ENCODE measurements at regions not wholly inside any gene's neighbourhood (a gene's known extent, or its start where the extent isn't known, plus 50 kb on each side); places are given as distances from the start of the nearest gene placed in this dataset.

GRCh38 chr12:13631873-13632272 lies 349.5 kb downstream of the GRIN2B start:
- Mint-ChIP-seq H3K36me3 (ENCODE audit: insufficient read depth) (no peaks in the 10 kb centered on the region), H3K4me3 (no peak overlapping the region), H3K27ac (ENCODE audit: low read depth) (no peak overlapping the region), H3K9me3 (peaks cover 6% of the 10 kb centered on the region), H3K27me3 (peaks cover 19% of the 10 kb centered on the region), H3K4me1 (no peaks in the 10 kb centered on the region)
- ATAC-seq (replicated peaks; ENCODE audit: extremely low read depth, poor library complexity, severe bottlenecking) (no peak), DNase-seq (ENCODE audit: low spot score in 2 of 2) (no peak)

DNA sequence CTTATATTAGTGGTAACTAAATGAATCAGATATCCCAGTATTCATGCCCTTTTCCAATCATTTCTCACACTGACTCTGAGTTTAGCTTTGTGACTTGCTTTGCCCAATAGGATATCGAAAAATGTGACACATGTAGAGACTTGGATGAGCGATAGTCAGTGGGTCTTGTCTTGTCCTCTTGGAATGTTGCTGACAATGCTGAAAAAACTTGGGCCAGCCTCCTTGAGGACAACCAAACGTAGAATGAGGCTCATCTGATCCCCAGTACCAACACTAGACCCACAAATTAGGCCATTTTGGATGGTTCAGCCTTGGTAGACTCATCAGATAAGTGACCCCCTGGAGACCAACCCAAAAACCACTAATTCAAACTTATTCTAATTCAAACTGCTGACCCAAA lies 351.0 kb downstream of the GRIN2B start:
- Mint-ChIP-seq H3K27ac (ENCODE audit: low read depth) (no peak overlapping the region), H3K4me1 (no peaks in the 10 kb centered on the region), H3K9me3 (peaks cover 6% of the 10 kb centered on the region), H3K27me3 (peaks cover 19% of the 10 kb centered on the region), H3K4me3 (no peak overlapping the region), H3K36me3 (ENCODE audit: insufficient read depth) (no peaks in the 10 kb centered on the region)
- DNase-seq (ENCODE audit: low spot score in 2 of 2) (no peak), ATAC-seq (replicated peaks; ENCODE audit: extremely low read depth, poor library complexity, severe bottlenecking) (no peak)

DNA sequence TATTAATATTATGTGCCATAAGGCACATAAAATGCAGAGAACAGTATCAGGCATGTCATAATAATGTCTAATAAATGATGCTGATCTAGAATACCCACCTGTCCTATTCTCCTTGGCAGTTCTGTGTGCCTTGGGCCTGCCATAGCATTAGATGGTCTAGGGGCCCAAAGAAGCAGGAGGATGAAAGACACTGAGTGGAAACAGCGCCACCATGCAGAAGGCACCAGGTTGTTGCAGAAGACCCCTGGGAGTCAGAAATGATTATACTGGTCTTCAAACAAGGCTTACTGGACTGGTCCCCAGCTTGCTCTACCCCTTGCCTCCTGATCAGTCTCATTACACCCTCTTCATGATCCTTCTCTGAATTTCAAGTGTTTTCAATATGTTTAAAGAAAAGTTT lies 353.3 kb downstream of the GRIN2B start:
- H3K27ac Mint-ChIP-seq (ENCODE audit: low read depth), result no peak overlapping the region
- H3K36me3 Mint-ChIP-seq (ENCODE audit: insufficient read depth), result no peaks in the 10 kb centered on the region
- peaks cover 19% of the 10 kb centered on the region for H3K27me3 Mint-ChIP-seq
- H3K4me1 Mint-ChIP-seq, result no peaks in the 10 kb centered on the region
- peaks cover 6% of the 10 kb centered on the region for H3K9me3 Mint-ChIP-seq
- DNase-seq (ENCODE audit: low spot score in 2 of 2) (no peak), ATAC-seq (replicated peaks; ENCODE audit: extremely low read depth, poor library complexity, severe bottlenecking) (no peak)
- H3K4me3 Mint-ChIP-seq, result no peak overlapping the region

- Mint-ChIP-seq H3K9me3 (peaks cover 6% of the 10 kb centered on the region), H3K4me3 (no peak overlapping the region), H3K27me3 (peaks cover 15% of the 10 kb centered on the region), H3K36me3 (ENCODE audit: insufficient read depth) (no peaks in the 10 kb centered on the region), H3K4me1 (no peaks in the 10 kb centered on the region), H3K27ac (ENCODE audit: low read depth) (no peak overlapping the region)
- DNase-seq (ENCODE audit: low spot score in 2 of 2) (no peak), ATAC-seq (replicated peaks; ENCODE audit: extremely low read depth, poor library complexity, severe bottlenecking) (no peak)
Observed at GRCh38 chr12:13627536-13627935, 353.9 kb downstream of the GRIN2B start.

- Mint-ChIP-seq H3K4me3 (no peak overlapping the region), H3K9me3 (peaks cover 6% of the 10 kb centered on the region), H3K27me3 (no peaks in the 10 kb centered on the region), H3K4me1 (no peaks in the 10 kb centered on the region), H3K36me3 (ENCODE audit: insufficient read depth) (no peaks in the 10 kb centered on the region), H3K27ac (ENCODE audit: low read depth) (no peak overlapping the region)
- ATAC-seq (replicated peaks; ENCODE audit: extremely low read depth, poor library complexity, severe bottlenecking) (no peak), DNase-seq (ENCODE audit: low spot score in 2 of 2) (no peak)
Observed at GRCh38 chr12:13613297-13613696, 368.1 kb downstream of the GRIN2B start.

DNA sequence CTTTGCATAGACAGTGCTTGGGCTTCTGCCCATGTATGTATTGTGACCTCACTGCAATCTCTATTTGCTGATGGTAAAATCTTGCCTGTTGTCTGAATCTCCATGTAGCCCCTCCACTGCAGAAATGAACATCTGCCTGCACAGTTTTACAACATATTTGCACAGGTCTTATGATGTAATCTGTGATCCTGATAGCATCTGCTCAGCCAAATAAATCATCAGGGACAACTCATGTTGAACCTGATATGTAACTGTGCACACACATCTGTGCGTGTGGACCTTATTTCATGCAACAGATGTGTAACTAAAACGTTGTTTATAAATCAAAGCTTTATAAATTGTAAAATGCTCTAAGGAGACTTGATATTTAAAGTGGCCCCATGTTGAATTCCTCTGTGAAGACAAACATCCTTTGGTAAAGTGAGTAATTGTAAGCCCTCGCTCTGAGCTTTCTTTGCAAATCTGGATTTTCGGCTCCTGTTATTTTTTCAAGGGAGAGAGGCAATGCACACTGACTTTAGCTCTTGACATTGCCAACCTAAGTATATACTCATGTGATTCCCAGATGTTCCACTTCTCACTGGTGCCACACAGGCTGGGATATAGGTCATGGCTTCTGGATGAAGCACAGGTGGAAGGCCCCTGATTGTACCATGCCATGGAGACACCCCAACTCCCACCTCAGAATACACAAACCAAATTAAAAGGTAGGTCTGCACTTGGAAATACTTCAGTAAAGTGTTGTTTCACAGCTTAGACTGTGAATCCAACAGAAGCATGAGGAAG lies 371.3 kb downstream of the GRIN2B start:
- Mint-ChIP-seq H3K36me3 (ENCODE audit: insufficient read depth) (no peaks in the 10 kb centered on the region), H3K4me1 (no peaks in the 10 kb centered on the region), H3K9me3 (no peaks in the 10 kb centered on the region), H3K27me3 (no peaks in the 10 kb centered on the region), H3K27ac (ENCODE audit: low read depth) (no peak overlapping the region), H3K4me3 (no peak overlapping the region)
- DNase-seq (ENCODE audit: low spot score in 2 of 2), result no peak
- no peak for ATAC-seq (replicated peaks; ENCODE audit: extremely low read depth, poor library complexity, severe bottlenecking)

DNA sequence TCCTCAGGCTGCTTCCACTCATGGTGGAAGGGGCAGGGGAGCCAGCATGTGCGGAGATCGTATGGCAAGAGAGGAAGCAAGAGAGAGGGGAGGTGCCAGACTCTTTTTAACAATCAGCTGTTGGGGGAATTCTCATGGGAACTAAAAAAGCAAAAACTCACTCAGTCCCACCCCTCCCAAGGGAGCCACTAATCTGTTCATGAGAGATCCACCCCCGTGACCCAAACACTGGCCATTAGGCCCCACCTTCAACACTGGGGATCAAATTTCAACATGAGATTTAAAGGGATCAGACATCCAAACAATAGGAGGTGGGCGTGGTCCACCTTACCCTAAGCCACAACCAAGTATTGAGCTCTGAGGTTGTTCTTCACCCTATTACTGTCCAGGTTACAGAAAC lies 375.1 kb downstream of the GRIN2B start:
- no peak overlapping the region for H3K4me3 Mint-ChIP-seq
- no peaks in the 10 kb centered on the region for H3K27me3 Mint-ChIP-seq
- DNase-seq (ENCODE audit: low spot score in 2 of 2) (no peak), ATAC-seq (replicated peaks; ENCODE audit: extremely low read depth, poor library complexity, severe bottlenecking) (no peak)
- H3K4me1 Mint-ChIP-seq, result no peaks in the 10 kb centered on the region
- no peak overlapping the region for H3K27ac Mint-ChIP-seq (ENCODE audit: low read depth)
- no peaks in the 10 kb centered on the region for H3K36me3 Mint-ChIP-seq (ENCODE audit: insufficient read depth)
- no peaks in the 10 kb centered on the region for H3K9me3 Mint-ChIP-seq

GRCh38 chr12:13603953-13604352 lies 377.4 kb downstream of the GRIN2B start:
- DNase-seq (ENCODE audit: low spot score in 2 of 2) (no peak), ATAC-seq (replicated peaks; ENCODE audit: extremely low read depth, poor library complexity, severe bottlenecking) (no peak)
- H3K4me3 Mint-ChIP-seq, result no peak overlapping the region
- no peaks in the 10 kb centered on the region for H3K36me3 Mint-ChIP-seq (ENCODE audit: insufficient read depth)
- no peak overlapping the region for H3K27ac Mint-ChIP-seq (ENCODE audit: low read depth)
- H3K27me3 Mint-ChIP-seq, result no peaks in the 10 kb centered on the region
- no peaks in the 10 kb centered on the region for H3K4me1 Mint-ChIP-seq
- H3K9me3 Mint-ChIP-seq, result no peaks in the 10 kb centered on the region

- Mint-ChIP-seq H3K27ac (ENCODE audit: low read depth) (no peak overlapping the region), H3K4me1 (no peaks in the 10 kb centered on the region), H3K9me3 (no peaks in the 10 kb centered on the region), H3K4me3 (no peak overlapping the region), H3K36me3 (ENCODE audit: insufficient read depth) (no peaks in the 10 kb centered on the region), H3K27me3 (no peaks in the 10 kb centered on the region)
- DNase-seq (ENCODE audit: low spot score in 2 of 2), result no peak
- no peak for ATAC-seq (replicated peaks; ENCODE audit: extremely low read depth, poor library complexity, severe bottlenecking)
Observed at GRCh38 chr12:13602172-13602571, 379.2 kb downstream of the GRIN2B start.

DNA sequence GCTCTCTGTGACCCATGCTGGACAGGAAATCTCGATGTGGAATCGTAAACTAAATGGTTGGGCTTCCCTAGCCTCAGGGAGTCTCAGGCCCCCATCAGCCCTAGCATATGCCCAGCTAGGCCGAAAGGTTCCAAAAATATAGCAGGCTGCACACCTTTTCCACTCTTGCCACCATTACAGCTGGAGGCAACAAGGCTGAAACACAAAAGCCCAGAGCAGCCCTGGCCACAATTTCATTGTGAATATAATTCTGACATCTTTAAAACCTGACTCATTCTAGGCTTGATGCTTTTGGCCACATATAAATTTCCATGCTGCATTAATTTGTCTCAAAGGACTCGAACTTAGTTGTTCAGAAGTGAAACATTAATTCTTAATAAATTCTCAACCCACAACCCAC lies 382.2 kb downstream of the GRIN2B start:
- Mint-ChIP-seq H3K27me3 (no peaks in the 10 kb centered on the region), H3K9me3 (no peaks in the 10 kb centered on the region), H3K4me3 (no peak overlapping the region), H3K36me3 (ENCODE audit: insufficient read depth) (no peaks in the 10 kb centered on the region), H3K4me1 (no peaks in the 10 kb centered on the region), H3K27ac (ENCODE audit: low read depth) (no peak overlapping the region)
- ATAC-seq (replicated peaks; ENCODE audit: extremely low read depth, poor library complexity, severe bottlenecking) (no peak), DNase-seq (ENCODE audit: low spot score in 2 of 2) (no peak)

DNA sequence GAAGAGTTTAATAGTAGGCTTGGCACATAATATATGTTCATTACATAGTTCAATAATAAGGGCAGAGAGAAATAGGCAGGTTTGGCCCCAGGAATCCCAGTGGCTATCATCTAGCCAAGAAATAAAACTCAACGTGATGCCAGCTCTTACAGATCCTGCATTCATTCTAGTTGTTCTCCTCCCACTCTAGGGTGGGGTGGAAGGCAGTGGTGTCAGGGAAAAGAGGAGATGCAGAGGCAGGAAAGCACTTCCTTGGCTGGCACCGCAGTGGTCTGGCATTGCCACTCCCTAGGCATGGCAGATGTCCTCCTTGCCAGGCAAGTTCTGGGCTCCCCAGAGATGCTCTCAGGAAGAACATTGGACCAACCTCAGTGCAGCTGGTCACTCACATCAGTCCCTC lies 383.6 kb downstream of the GRIN2B start:
- no peaks in the 10 kb centered on the region for H3K9me3 Mint-ChIP-seq
- no peak overlapping the region for H3K27ac Mint-ChIP-seq (ENCODE audit: low read depth)
- ATAC-seq (replicated peaks; ENCODE audit: extremely low read depth, poor library complexity, severe bottlenecking), result no peak
- no peak for DNase-seq (ENCODE audit: low spot score in 2 of 2)
- H3K4me3 Mint-ChIP-seq, result no peak overlapping the region
- H3K27me3 Mint-ChIP-seq, result no peaks in the 10 kb centered on the region
- H3K4me1 Mint-ChIP-seq, result no peaks in the 10 kb centered on the region
- no peaks in the 10 kb centered on the region for H3K36me3 Mint-ChIP-seq (ENCODE audit: insufficient read depth)

GRCh38 chr12:13597166-13597565 lies 384.2 kb downstream of the GRIN2B start:
- DNase-seq (ENCODE audit: low spot score in 2 of 2) (no peak), ATAC-seq (replicated peaks; ENCODE audit: extremely low read depth, poor library complexity, severe bottlenecking) (no peak)
- Mint-ChIP-seq H3K4me1 (no peaks in the 10 kb centered on the region), H3K9me3 (no peaks in the 10 kb centered on the region), H3K27ac (ENCODE audit: low read depth) (no peak overlapping the region), H3K36me3 (ENCODE audit: insufficient read depth) (no peaks in the 10 kb centered on the region), H3K4me3 (no peak overlapping the region), H3K27me3 (no peaks in the 10 kb centered on the region)

- no peak overlapping the region for H3K27ac Mint-ChIP-seq (ENCODE audit: low read depth)
- no peaks in the 10 kb centered on the region for H3K36me3 Mint-ChIP-seq (ENCODE audit: insufficient read depth)
- no peaks in the 10 kb centered on the region for H3K9me3 Mint-ChIP-seq
- H3K4me1 Mint-ChIP-seq, result no peaks in the 10 kb centered on the region
- no peaks in the 10 kb centered on the region for H3K27me3 Mint-ChIP-seq
- ATAC-seq (replicated peaks; ENCODE audit: extremely low read depth, poor library complexity, severe bottlenecking), result no peak
- DNase-seq (ENCODE audit: low spot score in 2 of 2), result no peak
- H3K4me3 Mint-ChIP-seq, result no peak overlapping the region
Observed at GRCh38 chr12:13596714-13597113, 384.7 kb downstream of the GRIN2B start.

All from central memory CD8-positive, alpha-beta T cell (primary cell).